ENCODE measurements at regions not wholly inside any gene's neighbourhood (a gene's known extent, or its start where the extent isn't known, plus 50 kb on each side); places are given as distances from the start of the nearest gene placed in this dataset.

DNA sequence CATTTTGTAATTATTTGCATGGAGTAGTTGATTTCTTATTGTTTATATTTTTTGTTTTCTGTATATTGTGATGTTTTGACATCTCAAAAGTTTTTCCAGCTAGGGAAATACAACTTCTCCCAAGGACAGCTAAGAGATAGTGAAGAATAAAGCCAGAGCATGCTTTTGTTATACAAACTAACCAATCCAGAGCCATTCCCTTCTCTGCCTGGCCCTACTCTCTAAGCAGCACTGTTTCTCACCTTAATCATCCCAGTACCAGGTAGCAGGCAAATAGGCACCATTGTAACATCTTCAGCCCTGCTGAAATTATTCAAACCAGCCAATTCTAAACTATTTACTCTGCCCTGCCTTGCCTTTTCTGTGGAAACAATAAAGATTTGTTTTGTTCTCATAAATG lies 1063.4 kb upstream of the CHAC2 start:
- TF ChIP-seq CTCF (IDR thresholded peaks at IDR 0.05) (no peak), POLR2A (IDR thresholded peaks at IDR 0.05) (no peak), EP300 (IDR thresholded peaks at IDR 0.05) (no peak)
